Colonic mucosa (tissue), 4 donors: ENCODE measurements at regions not wholly inside any gene's neighbourhood (a gene's known extent, or its start where the extent isn't known, plus 50 kb on each side); places are given as distances from the start of the nearest gene placed in this dataset.

Experiments
- DNase-seq: peaks from one replicate; pipeline ENCODE4 v3.0.0-alpha.2; 2020
- H3K27ac ChIP-seq: fragments of 200-600 bp; one replicate; pipeline ENCODE4 v1.8.0; 2021
- H3K27me3 ChIP-seq: fragments of 200-600 bp; one replicate; pipeline ENCODE4 v1.8.0; 2021
- H3K36me3 ChIP-seq: fragments of 200-600 bp; one replicate; pipeline ENCODE4 v1.8.0; 2021
- H3K4me1 ChIP-seq: fragments of 200-600 bp; one replicate; pipeline ENCODE4 v1.8.0; 2021; ENCODE audit warnings: mild to moderate bottlenecking
- H3K4me3 ChIP-seq: fragments of 200-600 bp; one replicate; pipeline ENCODE4 v1.8.0; 2021
- H3K9ac ChIP-seq, 2 donors: one replicate each; pipeline ENCODE4 v1.7.0; 2013; ENCODE audit warnings: control low read depth in 2 of 2, low read depth in 2 of 2, low read length in 2 of 2
- H3K9me3 ChIP-seq: fragments of 200-600 bp; one replicate; pipeline ENCODE4 v1.8.0; 2021
- CTCF ChIP-seq: fragments of 200-600 bp; IDR thresholded peaks from one replicate; pipeline ENCODE4 v1.8.0; 2022; ENCODE audit warnings: antibody characterized with exemption, mild to moderate bottlenecking
- intact Hi-C: fragments of 100-400 bp; cut with DNase I; formaldehyde crosslinking; loops from one replicate; pipeline ENCODE4 v1.14.1; 2022
- donor health status: healthy.
- donor health status: DM: no; HTN: no; CAD: no.
- donor health status: DM: no; HTN: no; CAD: no.

- no peak overlapping the region for H3K4me3 ChIP-seq
- TF ChIP-seq CTCF: no peak
- H3K27me3 ChIP-seq: no peaks in the 10 kb centered on the region
- no peaks in the 10 kb centered on the region for H3K4me1 ChIP-seq
- no peaks in the 10 kb centered on the region for H3K9me3 ChIP-seq
- no peaks in the 10 kb centered on the region for H3K36me3 ChIP-seq
- intact Hi-C loops: no loop called here
- DNase-seq: no peak
- no peak overlapping the region for H3K9ac ChIP-seq
- H3K27ac ChIP-seq: no peak overlapping the region
These were observed 201.1 kb downstream of the OMA1 start for GRCh38 chr1:58345215-58346035.

- no peaks in the 10 kb centered on the region for H3K4me1 ChIP-seq
- TF ChIP-seq CTCF: no peak
- no peak for DNase-seq
- H3K4me3 ChIP-seq: no peak overlapping the region
- no peaks in the 10 kb centered on the region for H3K36me3 ChIP-seq
- H3K9me3 ChIP-seq: no peaks in the 10 kb centered on the region
- H3K27ac ChIP-seq: no peak overlapping the region
- no peaks in the 10 kb centered on the region for H3K27me3 ChIP-seq
- intact Hi-C loops: no loop called here
- H3K9ac ChIP-seq: no peak overlapping the region
These were observed 206.3 kb downstream of the OMA1 start for GRCh38 chr1:58340185-58340584.

GRCh38 chr1:58338081-58338480, 208.4 kb downstream of the OMA1 start:
- no peak for TF ChIP-seq CTCF
- H3K9ac ChIP-seq: no peak overlapping the region
- H3K27ac ChIP-seq: no peak overlapping the region
- H3K9me3 ChIP-seq: no peaks in the 10 kb centered on the region
- H3K36me3 ChIP-seq: no peaks in the 10 kb centered on the region
- no peaks in the 10 kb centered on the region for H3K4me1 ChIP-seq
- no peak overlapping the region for H3K4me3 ChIP-seq
- no peaks in the 10 kb centered on the region for H3K27me3 ChIP-seq
- intact Hi-C loops: no loop called here
- DNase-seq: no peak

- H3K27ac ChIP-seq: no peak overlapping the region
- no peak for TF ChIP-seq CTCF
- no peak overlapping the region for H3K4me3 ChIP-seq
- no peaks in the 10 kb centered on the region for H3K36me3 ChIP-seq
- intact Hi-C loops: no loop called here
- H3K4me1 ChIP-seq: no peaks in the 10 kb centered on the region
- DNase-seq: no peak
- H3K9ac ChIP-seq: no peak overlapping the region
- no peaks in the 10 kb centered on the region for H3K9me3 ChIP-seq
- no peaks in the 10 kb centered on the region for H3K27me3 ChIP-seq
These were observed 213.0 kb downstream of the OMA1 start for GRCh38 chr1:58333511-58333910.

GRCh38 chr1:58331156-58331555, 215.4 kb downstream of the OMA1 start:
- no peak overlapping the region for H3K27ac ChIP-seq
- H3K36me3 ChIP-seq: no peaks in the 10 kb centered on the region
- no peaks in the 10 kb centered on the region for H3K9me3 ChIP-seq
- no peak for TF ChIP-seq CTCF
- no peaks in the 10 kb centered on the region for H3K27me3 ChIP-seq
- intact Hi-C loops: no loop called here
- no peak for DNase-seq
- H3K4me3 ChIP-seq: no peak overlapping the region
- no peak overlapping the region for H3K9ac ChIP-seq
- no peaks in the 10 kb centered on the region for H3K4me1 ChIP-seq
